ENCODE measurements at regions not wholly inside any gene's neighbourhood (a gene's known extent, or its start where the extent isn't known, plus 50 kb on each side); places are given as distances from the start of the nearest gene placed in this dataset.

DNA sequence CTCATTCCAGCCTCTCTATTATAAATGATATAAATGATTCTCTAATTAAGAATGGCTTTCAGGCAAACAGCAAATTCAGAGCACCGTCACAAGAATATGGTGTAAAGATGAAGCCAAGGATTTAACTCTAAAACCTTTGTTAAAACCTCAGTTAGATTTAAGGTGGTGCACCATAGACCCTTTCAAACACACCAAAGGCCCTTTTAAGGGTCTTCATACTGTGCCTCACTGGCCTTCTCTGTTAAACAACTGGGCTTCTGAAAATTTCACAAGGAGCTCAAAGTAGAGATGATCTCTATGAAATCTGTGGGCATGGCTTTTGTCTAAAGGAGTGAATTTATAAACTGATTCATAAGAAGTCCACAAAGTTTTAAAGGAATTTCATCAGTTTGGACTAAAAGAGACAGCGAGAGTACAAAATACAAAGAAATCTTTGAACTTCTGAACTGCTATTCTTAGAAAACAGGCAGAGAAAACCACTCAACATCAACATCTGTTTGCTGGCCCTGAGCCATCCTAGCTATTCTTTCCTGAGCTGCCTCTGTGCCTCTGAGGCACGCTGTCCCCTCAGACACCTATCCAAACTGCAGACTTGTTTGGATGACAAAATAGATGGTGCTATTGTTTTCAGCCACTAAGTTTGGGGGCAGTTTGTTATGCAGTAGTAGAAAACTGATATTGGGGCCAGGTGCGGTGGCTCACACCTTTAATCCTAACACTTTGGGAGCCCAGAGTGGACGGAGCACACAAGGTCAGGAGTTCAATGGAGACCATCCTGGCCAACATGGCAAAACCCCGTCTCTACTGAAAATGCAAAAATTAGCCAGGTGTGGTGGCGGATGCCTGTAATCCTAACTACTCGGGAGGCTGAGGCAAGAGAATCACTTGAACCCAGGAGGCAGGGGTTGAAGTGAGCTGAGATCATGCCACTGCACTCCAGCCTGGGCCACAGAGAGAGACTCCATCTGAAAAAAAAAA lies 72.9 kb upstream of the MYCN start:
- BruUV-seq (replicated peaks), result no TSS peak
- ChIA-PET CTCF (no interaction called here), POLR2A (no interaction called here)
- H3K36me3 Mint-ChIP-seq (ENCODE audit: insufficient read depth, unreplicated experiment), result no peaks in the 10 kb centered on the region
- H3K27ac Mint-ChIP-seq (ENCODE audit: low read depth, unreplicated experiment), result no peak overlapping the region
- intact Hi-C loops (cut with micrococcal nuclease), result no loop called here
- no peak overlapping the region for H3K4me3 Mint-ChIP-seq (ENCODE audit: unreplicated experiment)
- H3K9me3 Mint-ChIP-seq (ENCODE audit: unreplicated experiment), result no peaks in the 10 kb centered on the region
- peaks cover 35% of the 10 kb centered on the region for H3K27me3 Mint-ChIP-seq (ENCODE audit: insufficient read depth, unreplicated experiment)
- DNase-seq (ENCODE audit: unreplicated experiment), result no peak
- H3K4me1 Mint-ChIP-seq (ENCODE audit: insufficient read depth, unreplicated experiment), result no peaks in the 10 kb centered on the region
- no peak for TF ChIP-seq CTCF (IDR thresholded peaks at IDR 0.05; ENCODE audit: unreplicated experiment)

DNA sequence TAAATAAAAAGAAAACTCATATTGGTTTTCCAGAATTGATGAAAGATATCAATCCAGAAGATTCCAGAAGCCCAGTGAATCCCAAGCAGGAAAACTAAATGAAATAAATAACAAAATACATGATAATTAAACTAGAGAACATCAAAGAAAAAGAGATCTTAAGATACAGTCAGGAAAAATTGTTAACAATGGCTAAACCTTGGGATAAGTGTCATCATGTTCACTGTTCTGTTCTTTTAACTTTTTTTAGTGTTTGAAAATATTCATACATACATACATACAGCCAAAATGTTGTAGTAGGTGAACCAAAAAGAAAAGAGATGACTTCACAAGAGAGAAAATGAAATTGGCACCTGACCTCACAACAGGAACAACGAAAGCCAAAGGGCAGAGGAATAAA lies 72.2 kb upstream of the MYCN start:
- no peak for TF ChIP-seq CTCF (IDR thresholded peaks at IDR 0.05; ENCODE audit: unreplicated experiment)
- ChIA-PET CTCF (no interaction called here), POLR2A (no interaction called here)

DNA sequence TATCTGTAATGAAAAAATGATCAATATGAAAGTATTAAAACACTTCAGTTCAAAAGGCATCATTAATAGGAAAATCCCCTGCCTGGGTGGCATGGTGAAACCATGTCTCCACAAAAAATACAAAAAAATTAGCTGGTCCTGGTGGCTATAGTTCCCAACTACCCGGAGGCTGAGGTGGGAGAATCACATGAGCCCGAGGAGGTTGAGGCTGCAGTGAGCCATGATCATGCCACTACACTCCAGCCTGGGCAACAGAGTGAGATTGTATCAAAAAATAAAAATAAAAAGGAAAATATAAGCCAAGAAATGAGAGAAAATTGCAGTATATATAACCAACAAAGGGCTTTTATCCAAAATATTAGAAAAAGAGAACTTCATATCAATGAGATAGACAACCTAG lies 71.6 kb upstream of the MYCN start:
- Mint-ChIP-seq H3K36me3 (ENCODE audit: insufficient read depth, unreplicated experiment) (no peaks in the 10 kb centered on the region), H3K27me3 (ENCODE audit: insufficient read depth, unreplicated experiment) (peaks cover 23% of the 10 kb centered on the region), H3K9me3 (ENCODE audit: unreplicated experiment) (no peaks in the 10 kb centered on the region), H3K4me1 (ENCODE audit: insufficient read depth, unreplicated experiment) (no peaks in the 10 kb centered on the region), H3K4me3 (ENCODE audit: unreplicated experiment) (no peak overlapping the region), H3K27ac (ENCODE audit: low read depth, unreplicated experiment) (no peak overlapping the region)
- ChIA-PET CTCF (no interaction called here), POLR2A (no interaction called here)
- no peak for TF ChIP-seq CTCF (IDR thresholded peaks at IDR 0.05; ENCODE audit: unreplicated experiment)
- DNase-seq (ENCODE audit: unreplicated experiment), result no peak
- intact Hi-C loops (cut with micrococcal nuclease), result no loop called here
- BruUV-seq (replicated peaks), result no TSS peak

More for the DNA sequence above, 72.2 kb upstream of the MYCN start:
- Mint-ChIP-seq H3K4me1 (ENCODE audit: insufficient read depth, unreplicated experiment) (no peaks in the 10 kb centered on the region), H3K36me3 (ENCODE audit: insufficient read depth, unreplicated experiment) (no peaks in the 10 kb centered on the region), H3K27me3 (ENCODE audit: insufficient read depth, unreplicated experiment) (peaks cover 28% of the 10 kb centered on the region), H3K4me3 (ENCODE audit: unreplicated experiment) (no peak overlapping the region), H3K27ac (ENCODE audit: low read depth, unreplicated experiment) (no peak overlapping the region), H3K9me3 (ENCODE audit: unreplicated experiment) (no peaks in the 10 kb centered on the region)
- no peak for DNase-seq (ENCODE audit: unreplicated experiment)
- intact Hi-C loops (cut with micrococcal nuclease), result no loop called here
- no TSS peak for BruUV-seq (replicated peaks)

DNA sequence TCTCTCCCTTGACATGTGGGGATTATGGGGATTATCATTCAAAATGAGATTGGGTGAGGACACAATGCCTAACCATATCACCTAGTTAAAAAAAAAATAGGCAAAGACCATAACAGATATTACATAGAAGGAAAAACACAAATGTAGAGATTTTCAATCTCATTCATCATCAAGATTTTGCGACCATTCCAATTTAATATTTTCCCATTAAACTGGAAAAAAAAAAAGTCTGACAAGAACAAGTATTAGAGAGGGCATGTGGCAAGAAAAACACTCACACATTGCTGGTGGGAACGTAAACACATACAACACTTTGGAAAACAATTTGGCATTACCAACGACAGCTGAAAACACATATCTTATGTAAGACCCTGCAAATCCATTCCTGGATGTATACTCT lies 71.0 kb upstream of the MYCN start:
- H3K27me3 Mint-ChIP-seq (ENCODE audit: insufficient read depth, unreplicated experiment), result peaks cover 16% of the 10 kb centered on the region
- BruUV-seq (replicated peaks), result no TSS peak
- ChIA-PET POLR2A (no interaction called here), CTCF (no interaction called here)
- H3K27ac Mint-ChIP-seq (ENCODE audit: low read depth, unreplicated experiment), result no peak overlapping the region
- H3K9me3 Mint-ChIP-seq (ENCODE audit: unreplicated experiment), result no peaks in the 10 kb centered on the region
- no peak for TF ChIP-seq CTCF (IDR thresholded peaks at IDR 0.05; ENCODE audit: unreplicated experiment)
- DNase-seq (ENCODE audit: unreplicated experiment), result no peak
- H3K36me3 Mint-ChIP-seq (ENCODE audit: insufficient read depth, unreplicated experiment), result no peaks in the 10 kb centered on the region
- intact Hi-C loops (cut with micrococcal nuclease), result no loop called here
- no peak overlapping the region for H3K4me3 Mint-ChIP-seq (ENCODE audit: unreplicated experiment)
- no peaks in the 10 kb centered on the region for H3K4me1 Mint-ChIP-seq (ENCODE audit: insufficient read depth, unreplicated experiment)

Data from MCF 10A (cell line).